ENCODE measurements at regions not wholly inside any gene's neighbourhood (a gene's known extent, or its start where the extent isn't known, plus 50 kb on each side); places are given as distances from the start of the nearest gene placed in this dataset.
A peak's percentile ranks its signal among the peaks of the same experiment; 100 is the strongest.

DNA sequence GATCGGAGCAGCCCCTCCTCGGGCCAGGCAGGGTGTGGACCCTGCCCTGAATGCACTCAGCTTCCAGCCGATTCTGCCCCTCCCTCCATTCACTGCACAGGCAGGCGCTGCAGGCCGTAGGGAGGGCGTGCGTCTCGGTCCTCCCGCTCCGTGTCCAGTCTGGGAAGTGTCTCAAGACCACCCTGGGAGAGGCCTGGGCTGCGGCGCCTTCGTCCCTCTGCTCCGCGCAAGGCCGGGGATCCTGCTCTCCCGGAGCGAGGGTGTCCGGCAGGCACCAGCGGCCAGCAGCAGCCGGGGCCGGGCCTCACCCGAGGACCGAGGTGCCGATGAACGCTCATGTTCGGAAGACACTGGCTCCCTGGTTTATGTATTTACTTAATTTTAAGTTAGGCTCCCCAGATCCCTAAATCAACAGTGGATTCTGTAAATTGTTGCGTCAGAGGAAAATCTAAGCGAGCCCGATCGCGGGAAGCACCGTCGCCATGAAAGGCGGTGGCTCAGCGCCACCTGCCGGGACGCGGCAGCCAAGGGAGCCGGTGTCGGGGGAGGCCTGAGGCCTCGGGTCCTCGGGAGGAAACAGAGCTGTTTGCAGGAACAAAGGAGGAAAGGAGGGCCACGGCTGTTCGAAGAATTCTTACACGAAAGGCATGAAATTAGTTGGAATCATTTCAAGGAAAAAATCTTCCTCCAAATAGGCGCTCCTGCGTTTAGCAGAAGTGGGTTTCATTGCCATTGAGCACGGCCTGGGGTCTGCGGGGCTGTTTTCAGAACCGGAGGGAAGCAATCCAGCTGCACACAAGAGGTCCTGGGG is 195.3 kb downstream of the BRD1 start:
- H3K36me3 ChIP-seq (ENCODE audit: control insufficient read depth, insufficient read depth, low read length) = no peaks in the 10 kb centered on the region
- H3K4me1 ChIP-seq (ENCODE audit: control insufficient read depth, insufficient read depth, low read length) = peaks cover 3% of the 10 kb centered on the region
- no peaks in the 10 kb centered on the region for H3K9me3 ChIP-seq (ENCODE audit: control insufficient read depth, insufficient read depth, low read length)
- 63% methylated on average over 51 of the region's 51 CpGs for WGBS (ENCODE audit: insufficient coverage)
- H3K4me3 ChIP-seq (ENCODE audit: low read length) = no peak overlapping the region
- no peaks in the 10 kb centered on the region for H3K27me3 ChIP-seq (ENCODE audit: control insufficient read depth, insufficient read depth, low read length)
- DNase-seq (peak in 1 of 2 donors; percentile 13), ATAC-seq (peak in 1 of 3 donors; percentile 48)
- no peak overlapping the region for H3K27ac Mint-ChIP-seq
- H3K27ac ChIP-seq (ENCODE audit: low read length) = no peak overlapping the region
- intact Hi-C loops (cut with micrococcal nuclease) = no loop called here
- no peaks in the 10 kb centered on the region for H3K27me3 Mint-ChIP-seq (ENCODE audit: low read depth in 2 of 2)
- no peaks in the 10 kb centered on the region for H3K9me3 Mint-ChIP-seq
- H3K36me3 Mint-ChIP-seq = no peaks in the 10 kb centered on the region
- H3K4me1 Mint-ChIP-seq = peaks cover 6 to 23% of the 10 kb centered on the region in 2 donors
- peak overlapping the region; percentile 21 for H3K4me3 Mint-ChIP-seq
- TF ChIP-seq, protein P1, sequence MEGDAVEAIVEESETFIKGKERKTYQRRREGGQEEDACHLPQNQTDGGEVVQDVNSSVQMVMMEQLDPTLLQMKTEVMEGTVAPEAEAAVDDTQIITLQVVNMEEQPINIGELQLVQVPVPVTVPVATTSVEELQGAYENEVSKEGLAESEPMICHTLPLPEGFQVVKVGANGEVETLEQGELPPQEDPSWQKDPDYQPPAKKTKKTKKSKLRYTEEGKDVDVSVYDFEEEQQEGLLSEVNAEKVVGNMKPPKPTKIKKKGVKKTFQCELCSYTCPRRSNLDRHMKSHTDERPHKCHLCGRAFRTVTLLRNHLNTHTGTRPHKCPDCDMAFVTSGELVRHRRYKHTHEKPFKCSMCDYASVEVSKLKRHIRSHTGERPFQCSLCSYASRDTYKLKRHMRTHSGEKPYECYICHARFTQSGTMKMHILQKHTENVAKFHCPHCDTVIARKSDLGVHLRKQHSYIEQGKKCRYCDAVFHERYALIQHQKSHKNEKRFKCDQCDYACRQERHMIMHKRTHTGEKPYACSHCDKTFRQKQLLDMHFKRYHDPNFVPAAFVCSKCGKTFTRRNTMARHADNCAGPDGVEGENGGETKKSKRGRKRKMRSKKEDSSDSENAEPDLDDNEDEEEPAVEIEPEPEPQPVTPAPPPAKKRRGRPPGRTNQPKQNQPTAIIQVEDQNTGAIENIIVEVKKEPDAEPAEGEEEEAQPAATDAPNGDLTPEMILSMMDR (IDR thresholded peaks at IDR 0.05) = no peak

DNA sequence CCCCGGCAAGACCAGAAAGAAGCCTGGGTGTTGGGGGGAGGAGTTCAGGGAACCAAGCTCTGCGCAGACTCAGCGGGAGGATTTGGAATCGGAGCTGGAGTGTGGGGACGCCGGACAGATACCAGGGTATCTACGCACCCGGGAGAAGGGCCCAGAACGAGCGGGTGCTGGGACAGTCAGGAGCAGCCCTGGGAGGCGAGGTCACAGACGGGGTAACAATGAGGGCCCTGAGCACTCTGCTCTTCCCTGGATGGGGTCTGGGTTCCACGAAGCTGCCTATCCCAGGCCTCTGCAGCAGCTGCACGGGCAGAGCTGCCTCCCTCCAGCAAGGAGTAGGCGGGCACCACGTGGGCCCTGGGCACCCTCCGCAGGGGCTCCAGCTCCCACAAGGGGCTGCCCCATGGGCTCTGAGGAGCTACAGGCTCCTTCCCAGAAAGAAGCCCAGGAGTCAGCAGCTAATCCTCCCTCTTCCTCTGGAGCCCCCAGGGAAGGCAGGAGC is 197.2 kb downstream of the BRD1 start:
- no peaks in the 10 kb centered on the region for H3K36me3 ChIP-seq (ENCODE audit: control insufficient read depth, insufficient read depth, low read length)
- no peaks in the 10 kb centered on the region for H3K27me3 ChIP-seq (ENCODE audit: control insufficient read depth, insufficient read depth, low read length)
- H3K4me1 Mint-ChIP-seq = peaks cover 6 to 23% of the 10 kb centered on the region in 2 donors
- WGBS (ENCODE audit: insufficient coverage) = 96% methylated on average over 16 of the region's 17 CpGs
- no peak overlapping the region for H3K27ac Mint-ChIP-seq
- intact Hi-C loops (cut with micrococcal nuclease) = no loop called here
- DNase-seq (no peak), ATAC-seq (no peak)
- TF ChIP-seq, protein P1 (IDR thresholded peaks at IDR 0.05) = no peak
- H3K4me3 Mint-ChIP-seq = no peak overlapping the region
- peaks cover 3% of the 10 kb centered on the region for H3K4me1 ChIP-seq (ENCODE audit: control insufficient read depth, insufficient read depth, low read length)
- H3K9me3 Mint-ChIP-seq = no peaks in the 10 kb centered on the region
- no peaks in the 10 kb centered on the region for H3K36me3 Mint-ChIP-seq
- no peaks in the 10 kb centered on the region for H3K9me3 ChIP-seq (ENCODE audit: control insufficient read depth, insufficient read depth, low read length)
- H3K27me3 Mint-ChIP-seq (ENCODE audit: low read depth in 2 of 2) = no peaks in the 10 kb centered on the region
- H3K4me3 ChIP-seq (ENCODE audit: low read length) = no peak overlapping the region
- no peak overlapping the region for H3K27ac ChIP-seq (ENCODE audit: low read length)

DNA sequence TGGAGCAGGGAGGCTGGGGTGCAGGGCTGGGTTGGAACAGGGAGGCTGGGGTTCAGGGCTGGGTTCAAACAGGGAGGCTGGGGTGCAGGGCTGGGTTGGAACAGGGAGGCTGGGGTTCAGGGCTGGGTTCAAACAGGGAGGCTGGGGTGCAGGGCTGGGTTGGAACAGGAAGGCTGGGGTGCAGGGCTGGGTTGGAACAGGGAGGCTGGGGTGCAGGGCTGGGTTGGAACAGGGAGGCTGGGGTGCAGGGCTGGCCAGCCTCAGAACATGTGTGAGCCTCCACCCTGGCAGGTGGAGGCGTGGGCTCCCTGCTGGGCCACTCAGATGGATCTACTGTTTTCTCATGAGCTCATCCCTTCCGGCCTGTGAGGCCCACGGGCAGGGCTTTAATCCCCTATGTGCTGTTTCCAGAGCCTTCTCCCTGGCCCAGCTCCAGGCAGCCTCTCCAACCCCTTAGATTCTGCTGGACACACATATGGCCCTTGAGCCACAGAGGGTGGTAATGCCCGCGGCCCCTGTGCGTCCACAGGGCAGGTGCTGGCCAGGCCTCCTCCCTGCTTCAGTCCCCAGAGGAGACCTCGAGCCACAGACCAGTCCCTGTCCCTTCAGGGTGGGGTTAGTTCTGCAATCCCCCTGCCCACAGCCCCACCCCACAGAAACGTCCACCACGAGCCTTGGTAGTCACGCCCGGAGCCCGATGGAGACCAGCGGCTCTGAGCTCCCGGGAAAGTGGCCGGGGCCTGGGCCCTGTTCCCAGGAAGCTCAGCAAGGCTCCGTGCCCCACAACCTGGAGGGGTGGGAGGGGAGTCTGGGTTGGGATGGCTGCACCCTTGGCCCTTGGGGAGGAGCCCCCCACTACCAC is 197.9 kb downstream of the BRD1 start:
- H3K9me3 Mint-ChIP-seq = no peaks in the 10 kb centered on the region
- peak overlapping the region in 1 of 2 donors; percentile 20 for H3K27ac Mint-ChIP-seq

More for the DNA sequence above, 197.9 kb downstream of the BRD1 start:
- Mint-ChIP-seq H3K4me3 (no peak overlapping the region), H3K36me3 (no peaks in the 10 kb centered on the region), H3K4me1 (peaks cover 6 to 29% of the 10 kb centered on the region in 2 donors), H3K27me3 (ENCODE audit: low read depth in 2 of 2) (no peaks in the 10 kb centered on the region)
- 90% methylated on average over 15 of the region's 16 CpGs for WGBS (ENCODE audit: insufficient coverage)
- Histone ChIP-seq H3K27me3 (ENCODE audit: control insufficient read depth, insufficient read depth, low read length) (no peaks in the 10 kb centered on the region), H3K9me3 (ENCODE audit: control insufficient read depth, insufficient read depth, low read length) (no peaks in the 10 kb centered on the region), H3K4me3 (ENCODE audit: low read length) (no peak overlapping the region), H3K36me3 (ENCODE audit: control insufficient read depth, insufficient read depth, low read length) (no peaks in the 10 kb centered on the region), H3K27ac (ENCODE audit: low read length) (no peak overlapping the region), H3K4me1 (ENCODE audit: control insufficient read depth, insufficient read depth, low read length) (peaks cover 3% of the 10 kb centered on the region)
- ATAC-seq (no peak), DNase-seq (no peak)
- intact Hi-C loops (cut with micrococcal nuclease) = no loop called here
- TF ChIP-seq, protein P1 (IDR thresholded peaks at IDR 0.05) = no peak
